PC-3 (cell line): ENCODE measurements at regions not wholly inside any gene's neighbourhood (a gene's known extent, or its start where the extent isn't known, plus 50 kb on each side); places are given as distances from the start of the nearest gene placed in this dataset.

Source experiments
- ATAC-seq: fragments of 200-7000 bp; cut with Tn5 transposase; 2 replicates; pipeline ENCODE4 v1.9.1; 2020; ENCODE audit warnings: mild to moderate bottlenecking, moderate library complexity
- BruUV-seq: library from RNA; stranded (reverse); fragments of 400-500 nt; replicated peaks from 2 replicates; lab custom pipeline; 2021; lab: Mats Ljungman, UMichigan
- CTCF ChIA-PET: fragments of 300-600 bp; sonication (Branson Sonifier 250); formaldehyde crosslinking; loops from one replicate; lab custom pipeline; 2022; ENCODE audit warnings: antibody characterized with exemption; lab: Charles Lee
- POLR2A ChIA-PET: fragments of 300-600 bp; sonication (Branson Sonifier 250); formaldehyde crosslinking; loops from one replicate; lab custom pipeline; 2022; ENCODE audit warnings: antibody characterized with exemption; ENCODE audit not compliant: unreplicated experiment; lab: Charles Lee
- DNase-seq: peaks from one replicate; pipeline ENCODE4 v3.0.0-alpha.2; 2015
- H2AFZ ChIP-seq: fragments of 300-600 bp; sonication (generic); 2 replicates; pipeline ENCODE4 v1.6.0; 2016; ENCODE audit warnings: antibody characterized with exemption, low read length
- H3F3A ChIP-seq: fragments of 300-600 bp; sonication (generic); one replicate; pipeline ENCODE4 v1.6.0; 2017; ENCODE audit warnings: antibody characterized with exemption, low read length, control low read depth, mild to moderate bottlenecking; ENCODE audit not compliant: unreplicated experiment
- H3K27ac ChIP-seq: fragments of 300-600 bp; sonication (generic); 2 replicates; pipeline ENCODE4 v1.5.1; 2016; ENCODE audit warnings: mild to moderate bottlenecking, low read length
- H3K27me3 ChIP-seq: fragments of 300-600 bp; sonication (generic); 2 replicates; pipeline ENCODE4 v1.6.1; 2016; ENCODE audit warnings: low read length, mixed read lengths
- H3K36me3 ChIP-seq: fragments of 300-600 bp; sonication (generic); 2 replicates; pipeline ENCODE4 v1.6.1; 2016; ENCODE audit warnings: low read depth, mixed run types, low read length, mixed read lengths
- H3K4me1 ChIP-seq: fragments of 300-600 bp; sonication (generic); 2 replicates; pipeline ENCODE4 v1.5.1; 2016; ENCODE audit warnings: low read length; ENCODE audit not compliant: insufficient read depth
- H3K4me2 ChIP-seq: fragments of 300-600 bp; sonication (generic); 2 replicates; pipeline ENCODE4 v1.6.0; 2016; ENCODE audit warnings: low read length
- H3K4me3 ChIP-seq: fragments of 300-600 bp; sonication (generic); 2 replicates; pipeline ENCODE4 v1.5.1; 2016; ENCODE audit warnings: mild to moderate bottlenecking, low read length, mixed read lengths
- H3K79me2 ChIP-seq: fragments of 300-600 bp; sonication (generic); 2 replicates; pipeline ENCODE4 v1.6.1; 2017; ENCODE audit warnings: low read length, mixed read lengths
- H3K9ac ChIP-seq: fragments of 300-600 bp; sonication (generic); 2 replicates; pipeline ENCODE4 v1.6.0; 2016; ENCODE audit warnings: mild to moderate bottlenecking, low read length
- H3K9me2 ChIP-seq: fragments of 300-600 bp; sonication (generic); replicated peaks from 2 replicates; pipeline ENCODE4 v1.6.1; 2016; ENCODE audit warnings: mixed run types, low read length, mixed read lengths
- H3K9me3 ChIP-seq: fragments of 300-600 bp; sonication (generic); 2 replicates; pipeline ENCODE4 v1.6.1; 2016; ENCODE audit warnings: low read length, mixed read lengths
- H4K20me1 ChIP-seq: fragments of 300-600 bp; sonication (generic); 2 replicates; pipeline ENCODE4 v1.6.1; 2016; ENCODE audit warnings: low read length, mixed read lengths
- EZH2 ChIP-seq: fragments of 300-600 bp; sonication (generic); IDR thresholded peaks from one replicate; pipeline ENCODE4 v1.6.1; 2017; ENCODE audit warnings: antibody characterized with exemption, mild to moderate bottlenecking, low read length; ENCODE audit not compliant: unreplicated experiment
- EZH2phosphoT487 ChIP-seq: fragments of 300-600 bp; sonication (generic); IDR thresholded peaks from 2 replicates; pipeline ENCODE4 v1.6.1; 2018; ENCODE audit warnings: mild to moderate bottlenecking, antibody characterized with exemption, low read length, borderline replicate concordance
- intact Hi-C: fragments of 100-400 bp; cut with micrococcal nuclease; formaldehyde crosslinking; loops from 2 replicates; pipeline ENCODE4 v1.9.0; 2023
- TF ChIP-seq, protein P1 (sequence below): fragments of 300-600 bp; sonication (generic); conservative IDR thresholded peaks from 2 replicates; pipeline ENCODE4 v1.5.1; 2017; ENCODE audit warnings: antibody characterized with exemption, low read depth, mild to moderate bottlenecking, low read length

DNA sequence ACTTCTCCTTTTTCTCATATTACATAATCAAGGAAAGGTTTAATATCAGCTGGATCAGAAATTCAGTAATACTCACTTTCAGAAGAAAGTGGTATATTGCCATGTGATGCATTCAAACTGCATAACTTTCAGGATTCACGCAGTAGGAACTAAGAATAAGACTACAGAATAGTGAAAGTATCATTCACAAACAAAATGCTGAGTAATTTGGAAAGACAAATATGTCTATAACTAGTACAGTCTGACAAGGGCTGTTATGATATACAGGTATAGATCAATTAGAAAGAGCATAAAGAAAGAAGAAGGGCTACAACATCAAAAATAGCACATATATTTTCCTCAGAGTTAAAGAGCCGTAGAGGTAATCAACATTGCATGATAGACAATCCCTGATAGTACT lies 871.5 kb upstream of the TMPRSS15 start:
- Histone ChIP-seq H3K27ac (no peak overlapping the region), H3K4me3 (no peak overlapping the region), H3K4me2 (no peak overlapping the region), H3K79me2 (no peaks in the 10 kb centered on the region), H3K36me3 (no peaks in the 10 kb centered on the region), H3K4me1 (no peaks in the 10 kb centered on the region), H3F3A (no peaks in the 10 kb centered on the region), H3K9me3 (no peaks in the 10 kb centered on the region), H4K20me1 (no peaks in the 10 kb centered on the region), H2AFZ (no peak overlapping the region), H3K27me3 (no peaks in the 10 kb centered on the region), H3K9ac (no peak overlapping the region), H3K9me2 (no peaks in the 10 kb centered on the region)
- ATAC-seq (no peak), DNase-seq (no peak)
- intact Hi-C loops, result no loop called here
- CTCF ChIA-PET, result no interaction called here
- TF ChIP-seq, protein P1, sequence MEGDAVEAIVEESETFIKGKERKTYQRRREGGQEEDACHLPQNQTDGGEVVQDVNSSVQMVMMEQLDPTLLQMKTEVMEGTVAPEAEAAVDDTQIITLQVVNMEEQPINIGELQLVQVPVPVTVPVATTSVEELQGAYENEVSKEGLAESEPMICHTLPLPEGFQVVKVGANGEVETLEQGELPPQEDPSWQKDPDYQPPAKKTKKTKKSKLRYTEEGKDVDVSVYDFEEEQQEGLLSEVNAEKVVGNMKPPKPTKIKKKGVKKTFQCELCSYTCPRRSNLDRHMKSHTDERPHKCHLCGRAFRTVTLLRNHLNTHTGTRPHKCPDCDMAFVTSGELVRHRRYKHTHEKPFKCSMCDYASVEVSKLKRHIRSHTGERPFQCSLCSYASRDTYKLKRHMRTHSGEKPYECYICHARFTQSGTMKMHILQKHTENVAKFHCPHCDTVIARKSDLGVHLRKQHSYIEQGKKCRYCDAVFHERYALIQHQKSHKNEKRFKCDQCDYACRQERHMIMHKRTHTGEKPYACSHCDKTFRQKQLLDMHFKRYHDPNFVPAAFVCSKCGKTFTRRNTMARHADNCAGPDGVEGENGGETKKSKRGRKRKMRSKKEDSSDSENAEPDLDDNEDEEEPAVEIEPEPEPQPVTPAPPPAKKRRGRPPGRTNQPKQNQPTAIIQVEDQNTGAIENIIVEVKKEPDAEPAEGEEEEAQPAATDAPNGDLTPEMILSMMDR, result no peak
- TF ChIP-seq EZH2phosphoT487 (no peak), EZH2 (no peak)
- no TSS peak for BruUV-seq
- POLR2A ChIA-PET, result no interaction called here

DNA sequence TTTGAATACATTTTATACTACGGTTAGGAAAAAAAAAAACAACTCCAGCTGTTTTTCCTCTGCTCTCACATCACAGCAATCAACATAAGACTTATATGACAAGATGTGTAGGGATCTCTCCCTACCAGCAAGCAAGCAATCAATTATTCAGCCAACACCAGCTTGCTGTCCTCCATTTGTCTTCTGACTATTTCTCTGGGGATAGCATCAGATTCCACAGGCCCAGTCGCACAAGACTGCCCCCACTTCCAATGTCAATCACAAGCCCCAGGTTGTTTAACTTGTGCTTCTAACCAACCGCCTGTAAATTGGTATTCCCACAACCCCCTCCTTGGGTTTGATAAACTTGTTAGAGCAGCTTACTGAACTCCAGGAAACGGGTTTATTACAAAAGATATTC lies 873.1 kb upstream of the TMPRSS15 start:
- no peaks in the 10 kb centered on the region for H3K4me1 ChIP-seq
- TF ChIP-seq EZH2phosphoT487 (no peak), EZH2 (no peak)
- TF ChIP-seq, protein P1, result no peak
- H3K9ac ChIP-seq, result no peak overlapping the region
- CTCF ChIA-PET, result no interaction called here
- H2AFZ ChIP-seq, result no peak overlapping the region
- H3K9me2 ChIP-seq, result no peaks in the 10 kb centered on the region
- H3K9me3 ChIP-seq, result no peaks in the 10 kb centered on the region
- DNase-seq (no peak), ATAC-seq (no peak)
- H3K27me3 ChIP-seq, result no peaks in the 10 kb centered on the region
- H3F3A ChIP-seq, result no peaks in the 10 kb centered on the region
- no peak overlapping the region for H3K4me2 ChIP-seq
- POLR2A ChIA-PET, result no interaction called here
- no peaks in the 10 kb centered on the region for H3K36me3 ChIP-seq
- H3K4me3 ChIP-seq, result no peak overlapping the region
- BruUV-seq, result no TSS peak
- no peak overlapping the region for H3K27ac ChIP-seq
- intact Hi-C loops, result no loop called here
- no peaks in the 10 kb centered on the region for H4K20me1 ChIP-seq
- no peaks in the 10 kb centered on the region for H3K79me2 ChIP-seq

DNA sequence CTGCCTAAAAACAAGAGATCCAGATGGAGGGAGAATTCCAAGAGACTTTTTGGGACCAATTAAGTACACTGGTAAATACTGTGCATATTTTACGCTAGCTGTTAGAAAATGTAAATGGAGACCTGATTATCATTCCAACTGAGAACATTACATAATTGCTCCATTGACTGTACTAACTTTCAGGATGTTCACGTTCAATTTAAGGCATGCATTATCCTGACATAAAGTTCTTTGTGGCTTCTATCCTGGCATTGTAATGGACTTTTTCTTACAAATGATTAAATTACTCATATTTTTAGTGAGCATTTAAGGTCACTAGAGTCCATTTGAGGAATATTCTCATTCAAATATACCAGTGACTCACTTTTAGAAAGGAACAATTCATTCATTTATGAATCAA lies 883.3 kb upstream of the TMPRSS15 start:
- no peaks in the 10 kb centered on the region for H3K9me3 ChIP-seq
- CTCF ChIA-PET, result no interaction called here
- H2AFZ ChIP-seq, result no peak overlapping the region
- H3K79me2 ChIP-seq, result no peaks in the 10 kb centered on the region
- no peak overlapping the region for H3K27ac ChIP-seq
- H3K4me2 ChIP-seq, result no peak overlapping the region
- no peaks in the 10 kb centered on the region for H3K4me1 ChIP-seq
- no peaks in the 10 kb centered on the region for H3K27me3 ChIP-seq
- ATAC-seq (no peak), DNase-seq (no peak)
- no peaks in the 10 kb centered on the region for H3K9me2 ChIP-seq
- intact Hi-C loops, result no loop called here
- no peak overlapping the region for H3K9ac ChIP-seq
- BruUV-seq, result no TSS peak
- H3K36me3 ChIP-seq, result no peaks in the 10 kb centered on the region
- TF ChIP-seq EZH2phosphoT487 (no peak), EZH2 (no peak)
- TF ChIP-seq, protein P1, result no peak
- H3K4me3 ChIP-seq, result no peak overlapping the region
- H4K20me1 ChIP-seq, result no peaks in the 10 kb centered on the region
- POLR2A ChIA-PET, result no interaction called here
- no peaks in the 10 kb centered on the region for H3F3A ChIP-seq
